ENCODE measurements at regions not wholly inside any gene's neighbourhood (a gene's known extent, or its start where the extent isn't known, plus 50 kb on each side); places are given as distances from the start of the nearest gene placed in this dataset.

GRCh38 chr11:34830648-34831047 is 85.5 kb downstream of the APIP start:
- intact Hi-C loops (cut with micrococcal nuclease; ENCODE audit: unreplicated experiment) = no loop called here
- Histone ChIP-seq H3K4me1 (ENCODE audit: control insufficient read depth, insufficient read depth, low read length) (no peaks in the 10 kb centered on the region), H3K4me3 (ENCODE audit: low read depth in 2 of 2, low read length in 2 of 2) (no peak overlapping the region), H3K27ac (ENCODE audit: low read length) (no peak overlapping the region), H3K9me3 (ENCODE audit: control insufficient read depth, insufficient read depth, low read depth, low read length) (no peaks in the 10 kb centered on the region), H3K27me3 (ENCODE audit: control insufficient read depth, insufficient read depth, low read length) (no peaks in the 10 kb centered on the region), H3K36me3 (ENCODE audit: control insufficient read depth, insufficient read depth, low read length) (no peaks in the 10 kb centered on the region)
- ChIA-PET POLR2A (no interaction called here), CTCF (interaction anchor here (0.6 kb wide), 1 partner anchor 84 kb away, joined by 5 read pairs; no protein-coding TSS in a partner anchor)
- DNase-seq (ENCODE audit: low read depth, low spot score) (no peak), ATAC-seq (no peak)
- in situ Hi-C loops (cut with HindIII; ENCODE audit: low pct_unique_long_range_greater_than_20kb, low sequenced_read_pairs) = no loop called here
- no TSS peak for BruUV-seq (replicated peaks)
- TF ChIP-seq CTCF (IDR thresholded peaks at IDR 0.05) = no peak
- TF ChIP-seq, protein P1, sequence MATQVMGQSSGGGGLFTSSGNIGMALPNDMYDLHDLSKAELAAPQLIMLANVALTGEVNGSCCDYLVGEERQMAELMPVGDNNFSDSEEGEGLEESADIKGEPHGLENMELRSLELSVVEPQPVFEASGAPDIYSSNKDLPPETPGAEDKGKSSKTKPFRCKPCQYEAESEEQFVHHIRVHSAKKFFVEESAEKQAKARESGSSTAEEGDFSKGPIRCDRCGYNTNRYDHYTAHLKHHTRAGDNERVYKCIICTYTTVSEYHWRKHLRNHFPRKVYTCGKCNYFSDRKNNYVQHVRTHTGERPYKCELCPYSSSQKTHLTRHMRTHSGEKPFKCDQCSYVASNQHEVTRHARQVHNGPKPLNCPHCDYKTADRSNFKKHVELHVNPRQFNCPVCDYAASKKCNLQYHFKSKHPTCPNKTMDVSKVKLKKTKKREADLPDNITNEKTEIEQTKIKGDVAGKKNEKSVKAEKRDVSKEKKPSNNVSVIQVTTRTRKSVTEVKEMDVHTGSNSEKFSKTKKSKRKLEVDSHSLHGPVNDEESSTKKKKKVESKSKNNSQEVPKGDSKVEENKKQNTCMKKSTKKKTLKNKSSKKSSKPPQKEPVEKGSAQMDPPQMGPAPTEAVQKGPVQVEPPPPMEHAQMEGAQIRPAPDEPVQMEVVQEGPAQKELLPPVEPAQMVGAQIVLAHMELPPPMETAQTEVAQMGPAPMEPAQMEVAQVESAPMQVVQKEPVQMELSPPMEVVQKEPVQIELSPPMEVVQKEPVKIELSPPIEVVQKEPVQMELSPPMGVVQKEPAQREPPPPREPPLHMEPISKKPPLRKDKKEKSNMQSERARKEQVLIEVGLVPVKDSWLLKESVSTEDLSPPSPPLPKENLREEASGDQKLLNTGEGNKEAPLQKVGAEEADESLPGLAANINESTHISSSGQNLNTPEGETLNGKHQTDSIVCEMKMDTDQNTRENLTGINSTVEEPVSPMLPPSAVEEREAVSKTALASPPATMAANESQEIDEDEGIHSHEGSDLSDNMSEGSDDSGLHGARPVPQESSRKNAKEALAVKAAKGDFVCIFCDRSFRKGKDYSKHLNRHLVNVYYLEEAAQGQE (IDR thresholded peaks at IDR 0.05; ENCODE audit: insufficient read depth in 1 of 2, low read depth in 2 of 2, low read length in 1 of 2) = no peak
- TF ChIP-seq SIN3A (IDR thresholded peaks at IDR 0.05; ENCODE audit: borderline replicate concordance, insufficient read depth, low read depth, low read length) = no peak
- TF ChIP-seq TCF7L2 (IDR thresholded peaks at IDR 0.05; ENCODE audit: low read depth, low read length) = no peak
- TF ChIP-seq POLR2AphosphoS5 (IDR thresholded peaks at IDR 0.05; ENCODE audit: low read depth, low read length) = no peak

DNA sequence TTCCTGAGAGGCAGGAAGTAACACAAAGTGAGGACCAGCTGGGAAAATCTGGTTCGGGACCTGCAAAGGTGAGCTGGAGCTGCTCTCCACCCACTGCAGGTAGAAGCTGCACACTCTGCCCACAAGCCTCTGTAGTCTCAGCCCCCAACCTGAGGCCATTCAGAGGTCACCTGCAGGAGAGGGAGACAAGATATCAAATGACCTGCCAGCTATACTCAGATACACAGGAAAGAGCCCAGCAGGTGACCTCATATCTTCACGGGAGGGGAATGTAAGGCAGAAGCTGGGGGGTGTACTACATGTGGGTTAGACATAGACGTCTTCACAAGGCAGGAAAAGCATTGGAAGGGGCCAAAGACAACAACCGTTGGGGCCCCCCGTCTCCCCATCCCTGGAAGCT is 86.1 kb downstream of the APIP start:
- BruUV-seq (replicated peaks) = no TSS peak
- CTCF ChIA-PET = no interaction called here
- Histone ChIP-seq H3K36me3 (ENCODE audit: control insufficient read depth, insufficient read depth, low read length) (no peaks in the 10 kb centered on the region), H3K4me3 (ENCODE audit: low read depth in 2 of 2, low read length in 2 of 2) (no peak overlapping the region), H3K9me3 (ENCODE audit: control insufficient read depth, insufficient read depth, low read depth, low read length) (no peaks in the 10 kb centered on the region), H3K27me3 (ENCODE audit: control insufficient read depth, insufficient read depth, low read length) (no peaks in the 10 kb centered on the region), H3K4me1 (ENCODE audit: control insufficient read depth, insufficient read depth, low read length) (no peaks in the 10 kb centered on the region), H3K27ac (ENCODE audit: low read length) (no peak overlapping the region)
- DNase-seq (ENCODE audit: low read depth, low spot score) (no peak), ATAC-seq (no peak)
- TF ChIP-seq CTCF (IDR thresholded peaks at IDR 0.05) (no peak), POLR2AphosphoS5 (IDR thresholded peaks at IDR 0.05; ENCODE audit: low read depth, low read length) (no peak), SIN3A (IDR thresholded peaks at IDR 0.05; ENCODE audit: borderline replicate concordance, insufficient read depth, low read depth, low read length) (no peak), TCF7L2 (IDR thresholded peaks at IDR 0.05; ENCODE audit: low read depth, low read length) (no peak)
- TF ChIP-seq, protein P1 (IDR thresholded peaks at IDR 0.05; ENCODE audit: insufficient read depth in 1 of 2, low read depth in 2 of 2, low read length in 1 of 2) = no peak
- POLR2A ChIA-PET = no interaction called here
- intact Hi-C loops (cut with micrococcal nuclease; ENCODE audit: unreplicated experiment) (no loop called here), in situ Hi-C loops (cut with HindIII; ENCODE audit: low pct_unique_long_range_greater_than_20kb, low sequenced_read_pairs) (no loop called here)

All from Panc1 (cell line).